ENCODE measurements at regions not wholly inside any gene's neighbourhood (a gene's known extent, or its start where the extent isn't known, plus 50 kb on each side); places are given as distances from the start of the nearest gene placed in this dataset.

DNA sequence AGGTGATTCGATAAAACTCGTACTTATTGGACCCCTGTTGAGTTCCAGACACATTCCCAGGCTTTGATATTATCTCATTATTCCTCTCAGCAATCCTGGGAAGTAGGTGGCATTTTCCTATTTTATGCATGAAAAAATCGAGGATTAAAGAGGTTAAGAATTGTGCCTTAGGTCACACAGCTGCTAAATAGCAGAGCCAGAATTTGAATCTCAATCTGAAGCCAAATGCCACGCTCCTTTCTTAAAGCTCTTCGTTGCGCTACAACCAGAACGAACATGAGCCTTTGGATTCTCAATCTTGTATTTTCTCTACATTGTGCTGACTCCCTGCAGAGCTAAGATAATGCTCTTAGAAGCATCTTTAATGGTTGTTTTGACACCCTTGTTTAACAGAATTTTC lies 527.8 kb upstream of the TLE4 start:
- TF ChIP-seq, protein P1, sequence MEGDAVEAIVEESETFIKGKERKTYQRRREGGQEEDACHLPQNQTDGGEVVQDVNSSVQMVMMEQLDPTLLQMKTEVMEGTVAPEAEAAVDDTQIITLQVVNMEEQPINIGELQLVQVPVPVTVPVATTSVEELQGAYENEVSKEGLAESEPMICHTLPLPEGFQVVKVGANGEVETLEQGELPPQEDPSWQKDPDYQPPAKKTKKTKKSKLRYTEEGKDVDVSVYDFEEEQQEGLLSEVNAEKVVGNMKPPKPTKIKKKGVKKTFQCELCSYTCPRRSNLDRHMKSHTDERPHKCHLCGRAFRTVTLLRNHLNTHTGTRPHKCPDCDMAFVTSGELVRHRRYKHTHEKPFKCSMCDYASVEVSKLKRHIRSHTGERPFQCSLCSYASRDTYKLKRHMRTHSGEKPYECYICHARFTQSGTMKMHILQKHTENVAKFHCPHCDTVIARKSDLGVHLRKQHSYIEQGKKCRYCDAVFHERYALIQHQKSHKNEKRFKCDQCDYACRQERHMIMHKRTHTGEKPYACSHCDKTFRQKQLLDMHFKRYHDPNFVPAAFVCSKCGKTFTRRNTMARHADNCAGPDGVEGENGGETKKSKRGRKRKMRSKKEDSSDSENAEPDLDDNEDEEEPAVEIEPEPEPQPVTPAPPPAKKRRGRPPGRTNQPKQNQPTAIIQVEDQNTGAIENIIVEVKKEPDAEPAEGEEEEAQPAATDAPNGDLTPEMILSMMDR (conservative IDR thresholded peaks at IDR 0.05 in 1 of 2, IDR thresholded peaks at IDR 0.05 in 1 of 2; ENCODE audit: low read depth in 1 of 2, low read length in 2 of 2), result no peak
- no peak for TF ChIP-seq EZH2 (IDR thresholded peaks at IDR 0.05; ENCODE audit: low read length, missing control alignments)
